Neural cell (in vitro differentiated cells): ENCODE measurements at regions not wholly inside any gene's neighbourhood (a gene's known extent, or its start where the extent isn't known, plus 50 kb on each side); places are given as distances from the start of the nearest gene placed in this dataset.
"Not testable (repeated sequence)": the region's sequence is repeated elsewhere in the genome, so short reads cannot be mapped to it uniquely, and the experiment has no call there.

Experiments
- H2AFZ ChIP-seq: fragments of 200-600, 300-800 bp; sonication (generic), shearing (Covaris generic); 2 replicates; pipeline ENCODE4 v1.6.0; 2014; ENCODE audit warnings: low read depth, mild to moderate bottlenecking, antibody characterized with exemption, low read length, moderate library complexity
- H3F3A ChIP-seq: fragments of 200-600 bp; shearing (Covaris generic); 2 replicates; pipeline ENCODE4 v1.6.1; 2016; ENCODE audit warnings: mild to moderate bottlenecking, moderate library complexity, mixed read lengths, antibody characterized with exemption, low read length; ENCODE audit not compliant: insufficient read depth, poor library complexity, severe bottlenecking
- H3K27ac ChIP-seq: fragments of 200-600, 300-800 bp; sonication (generic), shearing (Covaris generic); 2 replicates; pipeline ENCODE4 v1.5.1; 2014; ENCODE audit warnings: mild to moderate bottlenecking, low read length, moderate library complexity
- H3K27me3 ChIP-seq: fragments of 300-800, 200-600 bp; sonication (generic), shearing (Covaris generic); 2 replicates; pipeline ENCODE4 v1.6.0; 2014; ENCODE audit warnings: mild to moderate bottlenecking, low read depth, low read length, moderate library complexity; ENCODE audit not compliant: insufficient read depth
- H3K36me3 ChIP-seq: fragments of 300-800, 200-600 bp; sonication (generic), shearing (Covaris generic); 2 replicates; pipeline ENCODE4 v1.5.1; 2014; ENCODE audit warnings: mild to moderate bottlenecking, antibody characterized with exemption, low read length, moderate library complexity; ENCODE audit not compliant: insufficient read depth
- H3K4me2 ChIP-seq: fragments of 300-800, 200-600 bp; sonication (generic), shearing (Covaris generic); 2 replicates; pipeline ENCODE4 v1.6.0; 2014; ENCODE audit warnings: mild to moderate bottlenecking, low read length
- H3K4me3 ChIP-seq: fragments of 300-800, 200-600 bp; sonication (generic), shearing (Covaris generic); 2 replicates; pipeline ENCODE4 v1.5.1; 2014; ENCODE audit warnings: mild to moderate bottlenecking, low read length, moderate library complexity
- H3K79me2 ChIP-seq: fragments of 200-600 bp; shearing (Covaris generic); replicated peaks from 2 replicates; pipeline ENCODE4 v1.6.0; 2014; ENCODE audit warnings: mild to moderate bottlenecking, low read length, moderate library complexity; ENCODE audit not compliant: insufficient read depth
- H3K9ac ChIP-seq: fragments of 300-800, 200-600 bp; sonication (generic), shearing (Covaris generic); 2 replicates; pipeline ENCODE4 v1.6.1; 2016; ENCODE audit warnings: mild to moderate bottlenecking, low read length, mixed read lengths
- H3K9me2 ChIP-seq: fragments of 200-600 bp; shearing (Covaris generic); 2 replicates; pipeline ENCODE4 v1.6.1; 2016; ENCODE audit warnings: mild to moderate bottlenecking, low read length, mixed read lengths; ENCODE audit not compliant: insufficient read depth
- H3K9me3 ChIP-seq: fragments of 200-600, 300-800 bp; sonication (generic), shearing (Covaris generic); 2 replicates; pipeline ENCODE4 v1.6.1; 2016; ENCODE audit warnings: mild to moderate bottlenecking, mixed run types, low read length, moderate library complexity, mixed read lengths
- H4K20me1 ChIP-seq: fragments of 200-600 bp; shearing (Covaris generic); 2 replicates; pipeline ENCODE4 v1.6.1; 2016; ENCODE audit warnings: mild to moderate bottlenecking, mixed run types; ENCODE audit not compliant: insufficient read depth
- CTCF ChIP-seq: fragments of 450-650 bp; IDR thresholded peaks from 2 replicates; pipeline ENCODE4 v1.5.1; 2014; ENCODE audit warnings: antibody characterized with exemption, mild to moderate bottlenecking, moderate library complexity; ENCODE audit not compliant: poor library complexity, severe bottlenecking
- EP300 ChIP-seq: fragments of 450-650 bp; conservative IDR thresholded peaks from 2 replicates; pipeline ENCODE4 v1.6.1; 2014; ENCODE audit warnings: antibody characterized with exemption, mild to moderate bottlenecking, moderate library complexity; ENCODE audit not compliant: poor library complexity, severe bottlenecking
- EZH2 ChIP-seq: fragments of 200-600, 300-800 bp; shearing (Covaris generic), sonication (generic); IDR thresholded peaks from 2 replicates; pipeline ENCODE4 v1.6.1; 2014; ENCODE audit warnings: antibody characterized with exemption, low read length, borderline replicate concordance, mild to moderate bottlenecking; ENCODE audit not compliant: insufficient read depth, poor library complexity, severe bottlenecking
- MXI1 ChIP-seq: fragments of 450-650 bp; conservative IDR thresholded peaks from 2 replicates; pipeline ENCODE4 v1.6.1; 2014; ENCODE audit warnings: antibody characterized with exemption, mild to moderate bottlenecking; ENCODE audit not compliant: poor library complexity, severe bottlenecking
- POLR2AphosphoS5 ChIP-seq: IDR thresholded peaks from 2 replicates; pipeline ENCODE4 v1.6.1; 2012
- RAD21 ChIP-seq: fragments of 450-650 bp; conservative IDR thresholded peaks from 2 replicates; pipeline ENCODE4 v1.6.1; 2014; ENCODE audit warnings: antibody characterized with exemption, mild to moderate bottlenecking, moderate library complexity
- REST ChIP-seq: IDR thresholded peaks from 2 replicates; pipeline ENCODE4 v1.6.1; 2012; ENCODE audit warnings: borderline replicate concordance
- SMC3 ChIP-seq: fragments of 450-650 bp; conservative IDR thresholded peaks from 2 replicates; pipeline ENCODE4 v1.6.1; 2014; ENCODE audit warnings: antibody characterized with exemption, mild to moderate bottlenecking, moderate library complexity; ENCODE audit not compliant: poor library complexity
- TAF1 ChIP-seq: IDR thresholded peaks from 2 replicates; pipeline ENCODE4 v1.6.1; 2012; ENCODE audit warnings: low read depth

GRCh38 chr2:122083256-122084048, 328.0 kb downstream of the TSN start:
- Histone ChIP-seq H3K4me3 (no peak overlapping the region), H4K20me1 (no peaks in the 10 kb centered on the region), H3K79me2 (no peaks in the 10 kb centered on the region), H3K36me3 (no peaks in the 10 kb centered on the region), H3K9ac (no peak overlapping the region), H3K4me2 (no peak overlapping the region), H2AFZ (no peak overlapping the region), H3K27ac (no peak overlapping the region), H3K27me3 (no peaks in the 10 kb centered on the region), H3F3A (no peaks in the 10 kb centered on the region), H3K9me2 (no peaks in the 10 kb centered on the region), H3K9me3 (no peaks in the 10 kb centered on the region)
- no peak for TF ChIP-seq CTCF
- TF ChIP-seq REST, result no peak
- no peak for TF ChIP-seq EP300
- no peak for TF ChIP-seq TAF1
- TF ChIP-seq MXI1, result no peak
- TF ChIP-seq POLR2AphosphoS5, result no peak
- no peak for TF ChIP-seq RAD21
- no peak for TF ChIP-seq SMC3
- no peak for TF ChIP-seq EZH2

GRCh38 chr2:122085672-122086071, 330.2 kb downstream of the TSN start:
- not testable (repeated sequence) for H3K9ac ChIP-seq, H2AFZ ChIP-seq, H3K36me3 ChIP-seq, H3K9me3 ChIP-seq, H4K20me1 ChIP-seq, H3K79me2 ChIP-seq, H3K27ac ChIP-seq, H3K4me2 ChIP-seq, H3K9me2 ChIP-seq, H3K27me3 ChIP-seq, H3F3A ChIP-seq, H3K4me3 ChIP-seq
